ENCODE measurements at regions not wholly inside any gene's neighbourhood (a gene's known extent, or its start where the extent isn't known, plus 50 kb on each side); places are given as distances from the start of the nearest gene placed in this dataset.
"Not testable (repeated sequence)": the region's sequence is repeated elsewhere in the genome, so short reads cannot be mapped to it uniquely, and the experiment has no call there.

DNA sequence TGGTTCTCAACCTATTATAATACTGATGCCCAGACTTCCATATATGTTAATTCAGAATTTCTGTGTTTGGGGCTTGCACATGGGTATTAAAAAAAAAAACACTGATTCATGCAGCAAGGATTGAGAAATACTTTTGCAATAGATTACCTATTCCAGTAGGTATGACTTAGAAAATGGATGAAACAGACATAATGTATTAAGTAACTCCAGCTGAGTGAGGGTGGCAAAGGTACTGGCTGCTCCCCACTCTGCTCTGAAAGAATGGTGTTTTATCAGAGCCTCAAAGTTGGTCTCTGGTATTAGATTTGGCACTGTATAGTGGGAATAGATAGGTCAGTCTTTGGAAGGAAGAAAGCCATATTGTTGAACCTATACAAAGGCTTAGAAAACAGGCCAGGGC, 234.3 kb upstream of the FOLH1 start:
- Histone ChIP-seq H3K27ac (no peak overlapping the region), H3K4me3 (no peak overlapping the region)
- TF ChIP-seq, protein P1, sequence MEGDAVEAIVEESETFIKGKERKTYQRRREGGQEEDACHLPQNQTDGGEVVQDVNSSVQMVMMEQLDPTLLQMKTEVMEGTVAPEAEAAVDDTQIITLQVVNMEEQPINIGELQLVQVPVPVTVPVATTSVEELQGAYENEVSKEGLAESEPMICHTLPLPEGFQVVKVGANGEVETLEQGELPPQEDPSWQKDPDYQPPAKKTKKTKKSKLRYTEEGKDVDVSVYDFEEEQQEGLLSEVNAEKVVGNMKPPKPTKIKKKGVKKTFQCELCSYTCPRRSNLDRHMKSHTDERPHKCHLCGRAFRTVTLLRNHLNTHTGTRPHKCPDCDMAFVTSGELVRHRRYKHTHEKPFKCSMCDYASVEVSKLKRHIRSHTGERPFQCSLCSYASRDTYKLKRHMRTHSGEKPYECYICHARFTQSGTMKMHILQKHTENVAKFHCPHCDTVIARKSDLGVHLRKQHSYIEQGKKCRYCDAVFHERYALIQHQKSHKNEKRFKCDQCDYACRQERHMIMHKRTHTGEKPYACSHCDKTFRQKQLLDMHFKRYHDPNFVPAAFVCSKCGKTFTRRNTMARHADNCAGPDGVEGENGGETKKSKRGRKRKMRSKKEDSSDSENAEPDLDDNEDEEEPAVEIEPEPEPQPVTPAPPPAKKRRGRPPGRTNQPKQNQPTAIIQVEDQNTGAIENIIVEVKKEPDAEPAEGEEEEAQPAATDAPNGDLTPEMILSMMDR (IDR thresholded peaks at IDR 0.05) = no peak
- no peak for DNase-seq (ENCODE audit: low spot score)

DNA sequence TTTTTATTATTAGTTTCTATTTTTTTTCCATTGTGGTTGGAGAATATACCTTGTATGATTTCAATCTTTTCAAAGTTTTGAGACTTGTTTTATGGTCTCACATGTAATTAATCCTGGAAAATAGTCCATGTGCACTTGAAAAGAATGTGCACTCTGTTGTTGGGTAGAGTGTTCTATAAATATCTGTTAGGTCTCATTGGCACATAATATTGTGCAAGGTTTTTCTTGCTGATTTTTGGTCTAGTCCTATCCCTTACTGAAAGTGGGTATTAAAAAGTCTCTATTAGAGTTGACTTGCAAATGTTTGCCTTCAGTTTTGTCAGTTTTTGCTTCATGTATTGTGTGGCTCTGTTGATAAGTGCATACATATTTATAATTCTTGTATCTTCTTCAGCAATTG, 231.5 kb upstream of the FOLH1 start:
- DNase-seq (ENCODE audit: low spot score); H3K4me3 ChIP-seq; H3K27ac ChIP-seq: not testable (repeated sequence)

GRCh38 chr11:49434308-49434707, 225.9 kb upstream of the FOLH1 start:
- DNase-seq (ENCODE audit: low spot score); H3K27ac ChIP-seq; H3K4me3 ChIP-seq: not testable (repeated sequence)

DNA sequence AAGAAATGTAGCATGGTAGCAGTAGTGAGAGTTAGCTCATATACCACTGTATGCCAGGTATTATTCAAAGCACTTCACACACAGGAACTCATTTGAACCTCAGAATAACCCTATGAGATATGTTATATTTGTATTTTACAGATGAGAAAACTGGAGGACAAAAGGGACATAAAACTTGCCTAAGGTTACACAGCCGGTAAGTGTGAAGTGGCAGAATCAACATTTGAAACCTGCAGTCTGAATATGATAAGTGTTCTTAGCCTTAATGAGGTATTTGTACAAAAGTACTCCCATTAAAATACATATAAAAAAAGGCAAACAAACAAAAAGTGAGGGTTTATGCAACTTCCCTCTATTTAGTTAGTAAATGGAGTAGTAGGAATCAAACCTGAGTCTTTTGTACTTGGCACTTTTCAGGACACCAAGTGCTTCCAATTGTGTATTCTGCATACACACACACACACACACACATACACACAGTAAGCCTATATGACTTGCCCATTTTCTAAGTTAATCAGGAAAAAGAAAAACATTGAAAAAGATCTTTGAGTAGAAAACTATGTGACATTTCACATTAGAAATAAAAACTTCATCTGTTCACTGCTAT, 223.9 kb upstream of the FOLH1 start:
- no peak overlapping the region for H3K27ac ChIP-seq
- no peak for DNase-seq (ENCODE audit: low spot score)
- TF ChIP-seq, protein P1 (IDR thresholded peaks at IDR 0.05) = no peak
- H3K4me3 ChIP-seq = no peak overlapping the region

- TF ChIP-seq, protein P1 (IDR thresholded peaks at IDR 0.05) = no peak
- no peak for DNase-seq (ENCODE audit: low spot score)
- Histone ChIP-seq H3K4me3 (no peak overlapping the region), H3K27ac (no peak overlapping the region)
Observed at GRCh38 chr11:49424136-49424535, 215.7 kb upstream of the FOLH1 start.

DNA sequence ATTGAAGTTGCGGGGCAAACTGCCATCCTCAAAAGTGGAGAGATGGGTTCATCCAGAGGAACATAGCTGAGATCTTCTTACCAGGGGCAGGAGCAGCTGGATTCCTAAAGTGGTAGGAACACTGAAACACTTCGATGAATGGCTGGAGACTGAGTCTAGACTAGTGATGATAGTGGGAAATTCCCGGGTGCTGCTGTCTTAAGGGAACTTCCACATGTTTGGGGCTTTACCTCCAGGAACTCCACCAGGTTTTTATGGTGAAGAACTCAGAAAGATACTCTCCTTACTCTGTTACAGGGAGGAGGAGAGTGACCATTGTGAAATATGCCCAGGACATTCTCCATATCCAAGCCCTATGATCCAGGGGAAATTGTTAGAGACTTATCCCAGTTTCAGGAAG, 210.5 kb upstream of the FOLH1 start:
- not testable (repeated sequence) for H3K4me3 ChIP-seq; H3K27ac ChIP-seq; DNase-seq (ENCODE audit: low spot score)

DNA sequence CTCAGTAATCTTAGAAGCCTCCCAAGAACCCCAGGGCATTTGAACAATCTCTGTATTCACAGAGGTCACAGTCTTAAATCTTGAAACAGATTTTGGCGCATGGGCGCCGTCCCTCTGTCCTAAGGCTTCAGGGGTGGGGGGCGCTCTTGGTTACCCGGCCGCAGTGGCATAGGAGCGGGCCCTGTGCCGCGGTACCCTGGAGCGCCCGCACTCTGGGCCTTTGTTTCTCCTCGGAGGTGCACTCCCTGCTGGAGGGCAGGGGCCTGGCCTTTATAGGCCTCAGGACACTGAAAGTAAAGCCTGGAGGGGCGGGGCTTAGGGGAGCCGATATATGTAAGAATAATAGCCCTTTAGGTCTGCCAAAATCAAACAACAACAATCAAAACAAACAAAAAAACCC, 197.3 kb upstream of the FOLH1 start:
- TF ChIP-seq, protein P1 (IDR thresholded peaks at IDR 0.05) = no peak
- Histone ChIP-seq H3K27ac (no peak overlapping the region), H3K4me3 (no peak overlapping the region)
- DNase-seq (ENCODE audit: low spot score) = no peak

- H3K4me3 ChIP-seq; DNase-seq (ENCODE audit: low spot score); H3K27ac ChIP-seq: not testable (repeated sequence)
Observed at GRCh38 chr11:49395789-49396188, 187.4 kb upstream of the FOLH1 start.

DNA sequence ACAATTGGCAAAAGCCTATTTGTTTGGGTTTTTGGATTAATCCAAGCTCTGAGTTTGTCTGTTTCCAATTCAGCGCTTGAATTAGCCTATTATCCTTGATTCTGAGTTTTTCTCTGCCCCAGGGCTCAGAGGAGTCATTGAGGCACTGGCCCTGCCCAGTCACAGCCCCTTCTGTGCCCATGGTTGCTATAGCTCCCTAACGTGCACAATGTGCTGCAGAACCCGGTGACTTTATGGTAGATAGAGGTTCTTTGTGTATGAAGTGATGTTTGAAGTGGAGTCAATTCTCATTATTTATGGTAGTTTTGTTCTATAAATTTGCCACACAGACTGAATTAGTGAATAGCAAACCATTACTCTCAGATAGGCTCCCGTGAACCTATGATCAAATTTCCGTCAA, 182.0 kb upstream of the FOLH1 start:
- not testable (repeated sequence) for H3K4me3 ChIP-seq; H3K27ac ChIP-seq; DNase-seq (ENCODE audit: low spot score)

DNA sequence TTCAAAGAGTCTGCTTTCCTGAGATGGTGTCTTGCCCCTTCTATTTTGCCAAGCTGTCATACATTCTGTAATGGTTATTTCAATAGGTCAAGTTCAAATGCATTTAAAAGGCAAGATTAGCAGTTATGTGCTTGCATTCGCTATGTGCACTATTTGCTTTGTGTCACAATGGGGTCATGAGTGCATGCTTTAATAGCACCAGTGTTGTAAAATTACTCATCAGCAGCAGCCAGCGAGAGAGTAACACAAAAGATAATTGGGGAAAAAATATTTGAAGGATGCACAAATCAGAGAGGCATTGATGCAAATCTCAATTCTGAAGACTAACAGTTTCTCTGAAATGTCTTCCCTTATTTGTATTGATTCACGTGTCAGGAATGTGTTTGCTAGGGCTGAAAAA, 180.7 kb upstream of the FOLH1 start:
- H3K4me3 ChIP-seq; H3K27ac ChIP-seq; DNase-seq (ENCODE audit: low spot score): not testable (repeated sequence)

DNA sequence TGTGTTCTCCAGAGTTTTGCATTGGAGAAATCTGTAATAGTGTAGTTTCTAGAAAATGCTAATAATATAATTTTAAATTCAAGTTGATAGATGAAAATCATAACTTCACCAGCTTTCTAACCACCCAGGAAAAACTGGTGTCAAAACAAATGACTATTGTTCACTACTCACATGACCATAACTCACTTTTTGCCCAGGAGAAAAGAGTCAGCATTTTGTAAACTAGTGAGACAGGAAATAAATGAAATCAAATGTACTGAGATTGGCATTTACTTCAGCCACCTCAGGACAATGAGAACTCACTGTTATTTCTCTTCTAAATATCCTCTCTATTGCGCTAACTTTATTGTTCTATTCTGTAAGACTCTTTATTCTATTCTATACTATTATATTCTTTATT, 176.0 kb upstream of the FOLH1 start:
- H3K27ac ChIP-seq; DNase-seq (ENCODE audit: low spot score); H3K4me3 ChIP-seq: not testable (repeated sequence)

Measured in coronary artery (tissue), 2 donors.